ENCODE measurements at regions not wholly inside any gene's neighbourhood (a gene's known extent, or its start where the extent isn't known, plus 50 kb on each side); places are given as distances from the start of the nearest gene placed in this dataset.

DNA sequence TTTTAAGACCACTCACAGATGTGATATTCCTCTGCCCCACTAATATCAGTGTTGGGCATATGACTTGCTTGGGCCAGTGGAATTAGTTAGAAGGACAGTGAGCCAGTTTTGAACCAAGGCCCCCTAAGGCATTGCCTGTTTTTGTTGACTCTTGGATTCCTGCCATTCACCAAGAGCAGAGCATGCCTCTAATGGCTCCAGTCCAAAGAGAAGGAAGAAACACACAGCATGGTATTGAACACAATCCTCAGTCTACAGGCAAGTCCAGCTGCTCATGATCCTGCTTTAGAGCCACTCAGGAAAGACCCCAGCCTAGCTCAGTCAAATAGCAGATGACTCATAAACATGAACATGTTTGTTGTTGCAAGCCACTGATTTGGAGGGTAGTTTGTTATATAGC, 1201.5 kb downstream of the BCL11B start:
- Histone ChIP-seq H3K27ac (no peak overlapping the region), H3K4me1 (no peaks in the 10 kb centered on the region), H3K4me3 (no peak overlapping the region), H3K27me3 (no peaks in the 10 kb centered on the region), H3K36me3 (no peaks in the 10 kb centered on the region), H3K9me3 (no peaks in the 10 kb centered on the region)
- TF ChIP-seq EP300 (IDR thresholded peaks at IDR 0.05) (no peak), POLR2A (IDR thresholded peaks at IDR 0.05) (no peak)
- TF ChIP-seq, protein P1, sequence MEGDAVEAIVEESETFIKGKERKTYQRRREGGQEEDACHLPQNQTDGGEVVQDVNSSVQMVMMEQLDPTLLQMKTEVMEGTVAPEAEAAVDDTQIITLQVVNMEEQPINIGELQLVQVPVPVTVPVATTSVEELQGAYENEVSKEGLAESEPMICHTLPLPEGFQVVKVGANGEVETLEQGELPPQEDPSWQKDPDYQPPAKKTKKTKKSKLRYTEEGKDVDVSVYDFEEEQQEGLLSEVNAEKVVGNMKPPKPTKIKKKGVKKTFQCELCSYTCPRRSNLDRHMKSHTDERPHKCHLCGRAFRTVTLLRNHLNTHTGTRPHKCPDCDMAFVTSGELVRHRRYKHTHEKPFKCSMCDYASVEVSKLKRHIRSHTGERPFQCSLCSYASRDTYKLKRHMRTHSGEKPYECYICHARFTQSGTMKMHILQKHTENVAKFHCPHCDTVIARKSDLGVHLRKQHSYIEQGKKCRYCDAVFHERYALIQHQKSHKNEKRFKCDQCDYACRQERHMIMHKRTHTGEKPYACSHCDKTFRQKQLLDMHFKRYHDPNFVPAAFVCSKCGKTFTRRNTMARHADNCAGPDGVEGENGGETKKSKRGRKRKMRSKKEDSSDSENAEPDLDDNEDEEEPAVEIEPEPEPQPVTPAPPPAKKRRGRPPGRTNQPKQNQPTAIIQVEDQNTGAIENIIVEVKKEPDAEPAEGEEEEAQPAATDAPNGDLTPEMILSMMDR (IDR thresholded peaks at IDR 0.05) = no peak
- no peak for DNase-seq (ENCODE audit: low spot score in 2 of 2)

DNA sequence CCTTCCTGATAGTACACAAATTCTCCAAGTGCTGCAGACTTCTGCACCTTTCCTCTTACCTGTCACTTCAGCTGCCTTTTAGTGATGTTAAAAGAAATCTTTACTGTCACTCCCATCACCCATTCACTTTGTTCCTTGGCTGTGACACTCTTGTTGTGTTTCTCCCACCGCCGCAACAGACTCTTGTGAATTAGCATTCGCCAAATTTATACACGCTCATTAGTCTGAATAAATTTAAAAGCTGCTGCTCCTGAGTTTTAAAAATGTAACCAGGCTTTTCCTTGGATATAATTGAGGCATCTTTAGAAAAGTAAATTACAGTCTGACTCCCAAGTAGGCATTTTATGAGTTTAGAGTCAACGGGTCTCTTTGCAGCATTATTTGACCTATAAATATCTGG, 1197.9 kb downstream of the BCL11B start:
- no peaks in the 10 kb centered on the region for H3K9me3 ChIP-seq
- H3K4me1 ChIP-seq = no peaks in the 10 kb centered on the region
- H3K4me3 ChIP-seq = no peak overlapping the region
- H3K36me3 ChIP-seq = no peaks in the 10 kb centered on the region
- H3K27me3 ChIP-seq = no peaks in the 10 kb centered on the region
- TF ChIP-seq, protein P1 (IDR thresholded peaks at IDR 0.05) = no peak
- no peak for TF ChIP-seq EP300 (IDR thresholded peaks at IDR 0.05)
- TF ChIP-seq POLR2A (IDR thresholded peaks at IDR 0.05) = no peak
- 89 to 91% methylated on average over 5 of the region's 5 CpGs for WGBS, 2 donors
- no peak overlapping the region for H3K27ac ChIP-seq
- no peak for DNase-seq (ENCODE audit: low spot score in 2 of 2)

DNA sequence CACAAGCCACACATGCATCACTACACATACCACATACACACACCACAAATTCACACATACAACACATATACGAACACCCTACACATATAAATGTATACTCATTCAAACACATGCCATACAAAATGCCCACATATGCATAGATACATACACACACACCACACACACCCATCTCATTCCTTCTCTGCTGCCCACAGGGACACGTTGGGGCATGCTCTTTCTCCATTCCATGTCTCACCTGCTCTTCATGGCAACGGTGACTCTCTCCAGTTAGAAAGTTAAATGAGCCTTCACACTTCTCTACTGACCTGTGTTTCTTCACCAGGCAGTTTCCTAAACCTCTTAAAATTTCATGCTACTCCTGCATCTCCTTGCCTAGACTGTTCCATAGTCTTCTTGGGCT, 1194.8 kb downstream of the BCL11B start:
- no peaks in the 10 kb centered on the region for H3K27me3 ChIP-seq
- no peak overlapping the region for H3K4me3 ChIP-seq
- TF ChIP-seq, protein P1 (IDR thresholded peaks at IDR 0.05) = no peak
- no peak for TF ChIP-seq EP300 (IDR thresholded peaks at IDR 0.05)
- TF ChIP-seq POLR2A (IDR thresholded peaks at IDR 0.05) = no peak
- DNase-seq (ENCODE audit: low spot score in 2 of 2) = no peak
- no peaks in the 10 kb centered on the region for H3K9me3 ChIP-seq
- H3K4me1 ChIP-seq = no peaks in the 10 kb centered on the region
- H3K36me3 ChIP-seq = no peaks in the 10 kb centered on the region
- WGBS, 2 donors = 69 to 77% methylated on average over 3 of the region's 3 CpGs
- H3K27ac ChIP-seq = no peak overlapping the region

DNA sequence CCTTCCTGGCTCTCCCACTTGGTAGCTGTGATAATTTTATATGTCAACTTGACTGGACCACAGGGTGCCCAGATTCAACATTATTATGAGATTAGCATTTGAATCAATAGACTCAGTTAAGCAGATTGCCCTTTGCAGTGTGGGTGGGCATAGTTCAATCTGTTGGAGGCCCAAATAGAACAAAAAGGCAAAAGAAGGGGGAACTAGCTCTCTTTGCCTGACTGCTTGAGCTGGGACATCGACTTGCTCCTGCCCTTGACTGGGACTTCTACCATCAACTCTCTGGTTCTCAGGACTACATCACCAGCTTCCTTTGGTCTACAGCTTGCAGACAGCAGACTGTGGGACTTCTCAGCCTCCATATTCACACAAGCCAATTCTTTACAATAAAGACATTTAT, 1189.2 kb downstream of the BCL11B start:
- no peak for DNase-seq (ENCODE audit: low spot score in 2 of 2)
- Histone ChIP-seq H3K27ac (no peak overlapping the region), H3K9me3 (no peaks in the 10 kb centered on the region)

DNA sequence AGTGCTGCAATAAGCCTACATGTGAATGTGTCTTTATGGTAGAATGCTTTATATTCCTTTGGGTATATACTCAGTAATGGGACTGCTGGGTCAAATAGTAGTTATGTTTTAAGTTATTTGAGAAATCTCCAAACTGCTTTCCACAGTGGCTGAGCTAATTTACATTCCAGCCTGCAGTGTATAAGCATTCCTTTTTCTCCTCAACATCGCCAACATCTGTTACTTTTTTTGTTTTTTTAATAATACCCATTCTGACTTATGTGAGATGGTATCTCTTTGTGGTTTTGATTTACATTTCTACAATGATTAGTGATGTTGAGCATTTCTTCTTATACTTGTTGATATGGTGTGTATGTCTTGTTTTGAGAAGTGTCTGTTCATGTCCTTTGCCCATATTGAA, 1186.2 kb downstream of the BCL11B start:
- H3K4me1 ChIP-seq = no peaks in the 10 kb centered on the region
- H3K27me3 ChIP-seq = no peaks in the 10 kb centered on the region
- no peaks in the 10 kb centered on the region for H3K36me3 ChIP-seq
- 69 to 86% methylated on average over 1 of the region's 1 CpG for WGBS, 2 donors
- no peak for DNase-seq (ENCODE audit: low spot score in 2 of 2)
- H3K4me3 ChIP-seq = no peak overlapping the region
- TF ChIP-seq, protein P1 (IDR thresholded peaks at IDR 0.05) = no peak
- TF ChIP-seq EP300 (IDR thresholded peaks at IDR 0.05) (no peak), POLR2A (IDR thresholded peaks at IDR 0.05) (no peak)
- no peak overlapping the region for H3K27ac ChIP-seq
- no peaks in the 10 kb centered on the region for H3K9me3 ChIP-seq

More for the DNA sequence above, 1189.2 kb downstream of the BCL11B start:
- Histone ChIP-seq H3K27me3 (no peaks in the 10 kb centered on the region), H3K36me3 (no peaks in the 10 kb centered on the region), H3K4me3 (no peak overlapping the region), H3K4me1 (no peaks in the 10 kb centered on the region)
- TF ChIP-seq, protein P1 (IDR thresholded peaks at IDR 0.05) = no peak
- TF ChIP-seq EP300 (IDR thresholded peaks at IDR 0.05) = no peak
- TF ChIP-seq POLR2A (IDR thresholded peaks at IDR 0.05) = no peak
- WGBS, 2 donors = 54 to 76% methylated on average over 1 of the region's 1 CpG
